ENCODE measurements at regions not wholly inside any gene's neighbourhood (a gene's known extent, or its start where the extent isn't known, plus 50 kb on each side); places are given as distances from the start of the nearest gene placed in this dataset.

GRCh38 chr13:67961331-67961730, 731.2 kb upstream of the PCDH9 start:
- TF ChIP-seq SUZ12 (IDR thresholded peaks at IDR 0.05; ENCODE audit: extremely low read depth, insufficient read depth, insufficient read length) (no peak), YY1 (IDR thresholded peaks at IDR 0.05; ENCODE audit: insufficient read depth, insufficient read length) (no peak), ZNF274 (IDR thresholded peaks at IDR 0.05; ENCODE audit: low read depth, low read length) (no peak)
- Histone ChIP-seq H3K4me1 (ENCODE audit: insufficient read depth, insufficient read length) (no peaks in the 10 kb centered on the region), H3K36me3 (ENCODE audit: insufficient read depth, insufficient read length, low read length) (no peaks in the 10 kb centered on the region), H3K9ac (ENCODE audit: insufficient read length, low read depth) (no peak overlapping the region), H3K9me3 (ENCODE audit: insufficient read depth, low read length) (no peaks in the 10 kb centered on the region), H3K4me3 (ENCODE audit: insufficient read length, low read depth) (no peak overlapping the region), H3K27me3 (ENCODE audit: insufficient read depth, insufficient read length) (no peaks in the 10 kb centered on the region)
- no peak for DNase-seq (ENCODE audit: low read depth, low spot score)

- no peak for TF ChIP-seq SUZ12 (IDR thresholded peaks at IDR 0.05; ENCODE audit: extremely low read depth, insufficient read depth, insufficient read length)
- no peak for TF ChIP-seq ZNF274 (IDR thresholded peaks at IDR 0.05; ENCODE audit: low read depth, low read length)
- no peak for TF ChIP-seq YY1 (IDR thresholded peaks at IDR 0.05; ENCODE audit: insufficient read depth, insufficient read length)
- Histone ChIP-seq H3K4me3 (ENCODE audit: insufficient read length, low read depth) (no peak overlapping the region), H3K9ac (ENCODE audit: insufficient read length, low read depth) (no peak overlapping the region), H3K9me3 (ENCODE audit: insufficient read depth, low read length) (no peaks in the 10 kb centered on the region), H3K4me1 (ENCODE audit: insufficient read depth, insufficient read length) (no peaks in the 10 kb centered on the region), H3K36me3 (ENCODE audit: insufficient read depth, insufficient read length, low read length) (no peaks in the 10 kb centered on the region), H3K27me3 (ENCODE audit: insufficient read depth, insufficient read length) (no peaks in the 10 kb centered on the region)
- no peak for DNase-seq (ENCODE audit: low read depth, low spot score)
These were observed 721.3 kb upstream of the PCDH9 start for GRCh38 chr13:67951431-67951830.

GRCh38 chr13:67950603-67951002, 720.5 kb upstream of the PCDH9 start:
- Histone ChIP-seq H3K27me3 (ENCODE audit: insufficient read depth, insufficient read length) (no peaks in the 10 kb centered on the region), H3K9ac (ENCODE audit: insufficient read length, low read depth) (no peak overlapping the region), H3K4me3 (ENCODE audit: insufficient read length, low read depth) (no peak overlapping the region), H3K9me3 (ENCODE audit: insufficient read depth, low read length) (no peaks in the 10 kb centered on the region), H3K4me1 (ENCODE audit: insufficient read depth, insufficient read length) (no peaks in the 10 kb centered on the region), H3K36me3 (ENCODE audit: insufficient read depth, insufficient read length, low read length) (no peaks in the 10 kb centered on the region)
- no peak for TF ChIP-seq SUZ12 (IDR thresholded peaks at IDR 0.05; ENCODE audit: extremely low read depth, insufficient read depth, insufficient read length)
- no peak for TF ChIP-seq ZNF274 (IDR thresholded peaks at IDR 0.05; ENCODE audit: low read depth, low read length)
- no peak for TF ChIP-seq YY1 (IDR thresholded peaks at IDR 0.05; ENCODE audit: insufficient read depth, insufficient read length)
- DNase-seq (ENCODE audit: low read depth, low spot score): no peak

GRCh38 chr13:67946131-67946530, 716.0 kb upstream of the PCDH9 start:
- no peak for TF ChIP-seq SUZ12 (IDR thresholded peaks at IDR 0.05; ENCODE audit: extremely low read depth, insufficient read depth, insufficient read length)
- Histone ChIP-seq H3K9me3 (ENCODE audit: insufficient read depth, low read length) (no peaks in the 10 kb centered on the region), H3K36me3 (ENCODE audit: insufficient read depth, insufficient read length, low read length) (no peaks in the 10 kb centered on the region), H3K9ac (ENCODE audit: insufficient read length, low read depth) (no peak overlapping the region), H3K27me3 (ENCODE audit: insufficient read depth, insufficient read length) (no peaks in the 10 kb centered on the region), H3K4me3 (ENCODE audit: insufficient read length, low read depth) (no peak overlapping the region), H3K4me1 (ENCODE audit: insufficient read depth, insufficient read length) (no peaks in the 10 kb centered on the region)
- DNase-seq (ENCODE audit: low read depth, low spot score): no peak

GRCh38 chr13:67943116-67943515, 713.0 kb upstream of the PCDH9 start:
- DNase-seq (ENCODE audit: low read depth, low spot score): no peak
- Histone ChIP-seq H3K9ac (ENCODE audit: insufficient read length, low read depth) (no peak overlapping the region), H3K4me1 (ENCODE audit: insufficient read depth, insufficient read length) (no peaks in the 10 kb centered on the region), H3K9me3 (ENCODE audit: insufficient read depth, low read length) (no peaks in the 10 kb centered on the region), H3K4me3 (ENCODE audit: insufficient read length, low read depth) (no peak overlapping the region), H3K27me3 (ENCODE audit: insufficient read depth, insufficient read length) (no peaks in the 10 kb centered on the region), H3K36me3 (ENCODE audit: insufficient read depth, insufficient read length, low read length) (no peaks in the 10 kb centered on the region)
- TF ChIP-seq YY1 (IDR thresholded peaks at IDR 0.05; ENCODE audit: insufficient read depth, insufficient read length) (no peak), SUZ12 (IDR thresholded peaks at IDR 0.05; ENCODE audit: extremely low read depth, insufficient read depth, insufficient read length) (no peak), ZNF274 (IDR thresholded peaks at IDR 0.05; ENCODE audit: low read depth, low read length) (no peak)

GRCh38 chr13:67935626-67936025, 705.5 kb upstream of the PCDH9 start:
- TF ChIP-seq ZNF274 (IDR thresholded peaks at IDR 0.05; ENCODE audit: low read depth, low read length) (no peak), YY1 (IDR thresholded peaks at IDR 0.05; ENCODE audit: insufficient read depth, insufficient read length) (no peak), SUZ12 (IDR thresholded peaks at IDR 0.05; ENCODE audit: extremely low read depth, insufficient read depth, insufficient read length) (no peak)
- Histone ChIP-seq H3K36me3 (ENCODE audit: insufficient read depth, insufficient read length, low read length) (no peaks in the 10 kb centered on the region), H3K9ac (ENCODE audit: insufficient read length, low read depth) (no peak overlapping the region), H3K9me3 (ENCODE audit: insufficient read depth, low read length) (no peaks in the 10 kb centered on the region), H3K4me3 (ENCODE audit: insufficient read length, low read depth) (no peak overlapping the region), H3K4me1 (ENCODE audit: insufficient read depth, insufficient read length) (no peaks in the 10 kb centered on the region), H3K27me3 (ENCODE audit: insufficient read depth, insufficient read length) (no peaks in the 10 kb centered on the region)
- DNase-seq (ENCODE audit: low read depth, low spot score): no peak

- Histone ChIP-seq H3K4me3 (ENCODE audit: insufficient read length, low read depth) (no peak overlapping the region), H3K36me3 (ENCODE audit: insufficient read depth, insufficient read length, low read length) (no peaks in the 10 kb centered on the region), H3K9me3 (ENCODE audit: insufficient read depth, low read length) (no peaks in the 10 kb centered on the region), H3K27me3 (ENCODE audit: insufficient read depth, insufficient read length) (no peaks in the 10 kb centered on the region), H3K4me1 (ENCODE audit: insufficient read depth, insufficient read length) (no peaks in the 10 kb centered on the region), H3K9ac (ENCODE audit: insufficient read length, low read depth) (no peak overlapping the region)
- DNase-seq (ENCODE audit: low read depth, low spot score): no peak
- TF ChIP-seq SUZ12 (IDR thresholded peaks at IDR 0.05; ENCODE audit: extremely low read depth, insufficient read depth, insufficient read length) (no peak), ZNF274 (IDR thresholded peaks at IDR 0.05; ENCODE audit: low read depth, low read length) (no peak)
These were observed 704.6 kb upstream of the PCDH9 start for GRCh38 chr13:67934617-67935330.
